ENCODE measurements at regions not wholly inside any gene's neighbourhood (a gene's known extent, or its start where the extent isn't known, plus 50 kb on each side); places are given as distances from the start of the nearest gene placed in this dataset.

DNA sequence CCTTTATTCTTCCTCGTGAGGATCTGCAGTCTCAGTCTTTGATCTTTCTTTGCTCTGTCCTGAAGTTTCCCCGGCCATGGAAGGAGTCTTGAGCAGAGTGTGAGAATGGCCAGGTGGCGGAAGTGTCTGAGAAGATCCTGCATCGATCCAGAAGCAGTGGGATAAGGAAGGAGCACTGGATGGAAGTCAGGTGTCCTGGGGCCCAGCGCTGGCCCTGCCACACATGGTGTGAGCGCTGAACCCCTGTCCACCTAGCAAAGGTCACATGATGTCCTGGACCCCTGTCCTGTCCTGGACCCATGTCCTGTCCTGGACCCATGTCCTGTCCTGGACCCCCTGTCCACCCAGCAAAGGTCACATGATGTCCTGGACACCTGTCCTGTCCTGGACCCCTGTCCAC, 111.8 kb upstream of the MED13L start:
- intact Hi-C loops (cut with DNase I), result no loop called here
- Histone ChIP-seq H3K4me3 (no peak overlapping the region), H3K4me1 (peaks cover 0 to 31% (median 5%) of the 10 kb centered on the region in 4 donors), H3K27me3 (no peaks in the 10 kb centered on the region), H3K27ac (no peak overlapping the region), H3K9me3 (no peaks in the 10 kb centered on the region), H3K36me3 (no peaks in the 10 kb centered on the region)
- WGBS (ENCODE audit: insufficient coverage, low coverage, low lambda C conversion rate, missing lambda C conversion rate), result 87% methylated on average over 4 of the region's 6 CpGs
- DNase-seq (peak in 1 of 3 donors; percentile 17), ATAC-seq (no peak)
- TF ChIP-seq, protein P1, sequence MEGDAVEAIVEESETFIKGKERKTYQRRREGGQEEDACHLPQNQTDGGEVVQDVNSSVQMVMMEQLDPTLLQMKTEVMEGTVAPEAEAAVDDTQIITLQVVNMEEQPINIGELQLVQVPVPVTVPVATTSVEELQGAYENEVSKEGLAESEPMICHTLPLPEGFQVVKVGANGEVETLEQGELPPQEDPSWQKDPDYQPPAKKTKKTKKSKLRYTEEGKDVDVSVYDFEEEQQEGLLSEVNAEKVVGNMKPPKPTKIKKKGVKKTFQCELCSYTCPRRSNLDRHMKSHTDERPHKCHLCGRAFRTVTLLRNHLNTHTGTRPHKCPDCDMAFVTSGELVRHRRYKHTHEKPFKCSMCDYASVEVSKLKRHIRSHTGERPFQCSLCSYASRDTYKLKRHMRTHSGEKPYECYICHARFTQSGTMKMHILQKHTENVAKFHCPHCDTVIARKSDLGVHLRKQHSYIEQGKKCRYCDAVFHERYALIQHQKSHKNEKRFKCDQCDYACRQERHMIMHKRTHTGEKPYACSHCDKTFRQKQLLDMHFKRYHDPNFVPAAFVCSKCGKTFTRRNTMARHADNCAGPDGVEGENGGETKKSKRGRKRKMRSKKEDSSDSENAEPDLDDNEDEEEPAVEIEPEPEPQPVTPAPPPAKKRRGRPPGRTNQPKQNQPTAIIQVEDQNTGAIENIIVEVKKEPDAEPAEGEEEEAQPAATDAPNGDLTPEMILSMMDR (IDR thresholded peaks at IDR 0.05), result no peak
- no peak for TF ChIP-seq POLR2A (IDR thresholded peaks at IDR 0.05)

DNA sequence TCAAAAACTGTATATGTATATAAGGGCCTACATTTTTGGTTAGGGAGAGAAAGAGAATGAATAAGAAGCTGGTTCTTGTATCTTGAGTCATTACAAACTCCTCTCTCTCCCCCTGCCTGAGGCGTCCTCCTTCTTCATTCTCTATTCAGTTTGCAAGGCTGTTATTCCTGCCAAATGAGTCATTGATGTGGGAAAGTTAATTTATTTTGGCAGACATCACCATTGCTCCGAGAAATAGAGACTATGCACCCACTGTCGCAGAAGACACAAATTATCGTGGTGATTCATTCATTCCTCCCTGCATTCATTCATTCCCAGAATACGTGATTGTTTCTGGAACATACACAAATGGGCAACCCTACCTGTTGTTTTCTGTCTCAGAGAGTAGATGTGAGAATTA, 112.5 kb upstream of the MED13L start:
- TF ChIP-seq, protein P1 (IDR thresholded peaks at IDR 0.05), result no peak
- TF ChIP-seq POLR2A (IDR thresholded peaks at IDR 0.05), result no peak
- peaks cover 0 to 30% (median 5%) of the 10 kb centered on the region in 4 donors for H3K4me1 ChIP-seq
- H3K27me3 ChIP-seq, result no peaks in the 10 kb centered on the region
- intact Hi-C loops (cut with DNase I), result no loop called here
- no peak overlapping the region for H3K4me3 ChIP-seq
- WGBS (ENCODE audit: insufficient coverage, low coverage, low lambda C conversion rate, missing lambda C conversion rate), result 73% methylated on average over 5 of the region's 5 CpGs
- no peaks in the 10 kb centered on the region for H3K9me3 ChIP-seq
- DNase-seq, result no peak
- no peaks in the 10 kb centered on the region for H3K36me3 ChIP-seq
- H3K27ac ChIP-seq, result no peak overlapping the region
- ATAC-seq, result no peak

DNA sequence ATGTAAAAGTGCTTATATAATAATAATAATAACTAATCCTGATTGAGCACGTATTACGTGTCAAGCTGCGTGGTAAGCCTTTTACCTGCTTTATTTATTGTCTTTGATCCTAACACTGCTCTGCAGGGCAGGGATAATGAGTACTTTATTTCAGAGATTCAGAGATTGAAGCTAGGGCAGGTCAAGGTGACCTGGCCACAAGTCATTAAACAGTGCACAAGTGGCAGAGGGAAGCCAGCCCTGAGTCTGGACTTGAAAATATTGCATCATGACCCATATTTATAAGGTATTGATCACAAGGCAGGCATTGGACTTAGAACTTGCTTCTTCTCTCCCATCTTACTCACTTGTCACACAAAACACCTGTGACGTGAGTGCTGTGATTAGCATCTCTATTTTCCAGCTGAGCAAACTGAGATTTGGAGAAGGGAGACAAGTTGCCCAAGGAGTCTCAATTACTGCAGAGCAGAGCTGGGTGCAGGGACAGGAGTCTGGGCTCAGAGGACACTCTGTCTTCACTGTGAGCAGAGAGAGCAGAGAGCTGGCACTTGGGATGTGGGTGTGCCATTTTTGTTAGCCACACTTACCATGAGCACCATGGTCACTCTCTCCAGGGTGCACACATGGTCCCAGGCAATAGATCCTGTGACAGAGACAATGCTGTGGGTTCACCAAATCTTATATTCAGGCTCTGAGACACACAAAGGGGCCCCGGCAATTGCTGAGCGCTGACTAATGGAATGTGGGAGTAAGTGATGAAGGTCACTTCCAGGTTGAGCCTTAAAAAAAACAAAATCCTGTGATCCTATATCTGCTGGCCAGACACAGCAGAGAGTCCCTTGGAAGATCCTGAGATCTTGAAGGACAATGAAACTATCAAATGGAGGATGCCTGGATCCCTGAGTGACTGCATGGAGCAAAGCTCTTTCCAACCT, 113.2 kb upstream of the MED13L start:
- intact Hi-C loops (cut with DNase I), result no loop called here
- Histone ChIP-seq H3K27me3 (no peaks in the 10 kb centered on the region), H3K9me3 (no peaks in the 10 kb centered on the region), H3K27ac (no peak overlapping the region), H3K4me1 (peaks cover 0 to 23% (median 5%) of the 10 kb centered on the region in 4 donors), H3K4me3 (no peak overlapping the region), H3K36me3 (no peaks in the 10 kb centered on the region)
- 66% methylated on average over 6 of the region's 6 CpGs for WGBS (ENCODE audit: insufficient coverage, low coverage, low lambda C conversion rate, missing lambda C conversion rate)
- DNase-seq (no peak), ATAC-seq (peak in 2 of 4 donors; percentile 5 to 7)
- TF ChIP-seq, protein P1 (IDR thresholded peaks at IDR 0.05), result no peak
- TF ChIP-seq POLR2A (IDR thresholded peaks at IDR 0.05), result no peak

DNA sequence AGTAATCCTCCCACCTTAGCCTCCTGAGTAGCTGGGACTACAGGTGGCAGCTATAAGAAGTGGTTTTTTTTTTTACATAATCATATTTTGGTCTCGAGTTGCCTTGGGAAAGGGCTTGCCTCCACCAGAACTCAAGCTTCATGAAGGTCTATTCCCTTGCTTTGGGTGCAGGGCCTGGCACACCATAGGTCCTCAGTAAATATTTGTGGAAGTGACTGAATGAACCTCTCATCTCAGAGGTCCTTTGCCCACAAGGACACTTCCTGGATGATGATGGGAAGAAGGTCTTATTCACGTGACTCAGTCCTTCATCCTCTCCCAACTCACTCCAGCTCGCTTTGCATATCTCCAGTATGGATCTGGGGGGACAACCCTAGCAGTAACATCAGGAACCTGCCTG, 114.0 kb upstream of the MED13L start:
- Histone ChIP-seq H3K27me3 (no peaks in the 10 kb centered on the region), H3K36me3 (no peaks in the 10 kb centered on the region), H3K27ac (no peak overlapping the region), H3K4me1 (peaks cover 0 to 14% (median 2%) of the 10 kb centered on the region in 4 donors), H3K9me3 (no peaks in the 10 kb centered on the region), H3K4me3 (no peak overlapping the region)
- intact Hi-C loops (cut with DNase I), result no loop called here
- DNase-seq, result no peak
- WGBS (ENCODE audit: insufficient coverage, low coverage, low lambda C conversion rate, missing lambda C conversion rate), result 100% methylated on average over 1 of the region's 3 CpGs
- ATAC-seq, result no peak
- TF ChIP-seq, protein P1 (IDR thresholded peaks at IDR 0.05), result no peak
- TF ChIP-seq POLR2A (IDR thresholded peaks at IDR 0.05), result no peak

Measured in right lobe of liver (tissue), 6 donors.